Mammary epithelial cell (primary cell): ENCODE measurements at regions not wholly inside any gene's neighbourhood (a gene's known extent, or its start where the extent isn't known, plus 50 kb on each side); places are given as distances from the start of the nearest gene placed in this dataset.

ENCODE experiments used
- EZH2 ChIP-seq: IDR thresholded peaks from 2 replicates; pipeline ENCODE4 v1.6.1; 2012; ENCODE audit warnings: low read length, inconsistent platforms, borderline replicate concordance
- TF ChIP-seq, protein P1 (sequence below), 2 donors: IDR thresholded peaks in 1 of 2; conservative IDR thresholded peaks in 1 of 2; 2 replicates each; pipeline ENCODE4 v1.5.1; 2011 to 2012; ENCODE audit warnings: inconsistent platforms in 2 of 2, low read length in 2 of 2, mild to moderate bottlenecking in 2 of 2, control low read depth in 1 of 2, low read depth in 1 of 2; ENCODE audit not compliant: insufficient read depth in 1 of 2; ENCODE audit errors: extremely low read depth in 1 of 2

DNA sequence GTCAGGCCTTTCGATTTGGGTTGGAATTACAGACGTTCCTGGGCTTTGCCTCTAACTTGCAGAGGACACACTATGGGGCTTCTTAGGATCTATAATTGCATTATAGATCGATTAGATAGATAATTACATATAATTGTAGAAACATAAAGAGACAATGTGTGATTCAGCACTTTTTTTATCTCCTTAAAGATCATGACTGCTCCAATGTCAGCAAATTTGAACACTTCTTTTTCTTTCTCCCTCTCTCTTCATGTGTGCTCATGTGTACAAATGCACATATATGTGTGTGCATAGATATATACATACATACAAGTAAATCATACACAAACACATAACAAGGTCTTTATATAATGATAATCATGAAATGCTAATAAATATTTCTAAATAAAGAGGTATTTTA lies 1261.2 kb upstream of the SLC39A10 start:
- TF ChIP-seq, protein P1, sequence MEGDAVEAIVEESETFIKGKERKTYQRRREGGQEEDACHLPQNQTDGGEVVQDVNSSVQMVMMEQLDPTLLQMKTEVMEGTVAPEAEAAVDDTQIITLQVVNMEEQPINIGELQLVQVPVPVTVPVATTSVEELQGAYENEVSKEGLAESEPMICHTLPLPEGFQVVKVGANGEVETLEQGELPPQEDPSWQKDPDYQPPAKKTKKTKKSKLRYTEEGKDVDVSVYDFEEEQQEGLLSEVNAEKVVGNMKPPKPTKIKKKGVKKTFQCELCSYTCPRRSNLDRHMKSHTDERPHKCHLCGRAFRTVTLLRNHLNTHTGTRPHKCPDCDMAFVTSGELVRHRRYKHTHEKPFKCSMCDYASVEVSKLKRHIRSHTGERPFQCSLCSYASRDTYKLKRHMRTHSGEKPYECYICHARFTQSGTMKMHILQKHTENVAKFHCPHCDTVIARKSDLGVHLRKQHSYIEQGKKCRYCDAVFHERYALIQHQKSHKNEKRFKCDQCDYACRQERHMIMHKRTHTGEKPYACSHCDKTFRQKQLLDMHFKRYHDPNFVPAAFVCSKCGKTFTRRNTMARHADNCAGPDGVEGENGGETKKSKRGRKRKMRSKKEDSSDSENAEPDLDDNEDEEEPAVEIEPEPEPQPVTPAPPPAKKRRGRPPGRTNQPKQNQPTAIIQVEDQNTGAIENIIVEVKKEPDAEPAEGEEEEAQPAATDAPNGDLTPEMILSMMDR (conservative IDR thresholded peaks at IDR 0.05 in 1 of 2, IDR thresholded peaks at IDR 0.05 in 1 of 2; ENCODE audit: extremely low read depth in 1 of 2, insufficient read depth in 1 of 2, low read depth in 1 of 2, low read length in 2 of 2) = no peak
- no peak for TF ChIP-seq EZH2
